ENCODE measurements at regions not wholly inside any gene's neighbourhood (a gene's known extent, or its start where the extent isn't known, plus 50 kb on each side); places are given as distances from the start of the nearest gene placed in this dataset.

GRCh38 chr5:153206361-153206760 lies 284.1 kb upstream of the GRIA1 start:
- Histone ChIP-seq H3K27me3 (ENCODE audit: control insufficient read depth in 2 of 2, insufficient read depth in 2 of 2, low read length in 2 of 2) (no peaks in the 10 kb centered on the region), H3K27ac (ENCODE audit: low read depth in 1 of 2, low read length in 2 of 2) (no peak overlapping the region), H3K9me3 (replicated peaks in 1 of 2; ENCODE audit: control insufficient read depth in 1 of 2, insufficient read depth in 1 of 2, low read length in 2 of 2) (peaks cover 0 to 5% of the 10 kb centered on the region in 2 donors), H2AFZ (ENCODE audit: insufficient read depth, low read depth, low read length, poor library complexity, severe bottlenecking) (no peak overlapping the region), H4K20me1 (ENCODE audit: insufficient read depth, low read length) (no peaks in the 10 kb centered on the region), H3K4me1 (ENCODE audit: control insufficient read depth in 1 of 2, insufficient read depth in 2 of 2, low read length in 2 of 2) (no peaks in the 10 kb centered on the region), H3K9ac (ENCODE audit: insufficient read depth, low read length, poor library complexity, severe bottlenecking) (no peak overlapping the region), H3K4me3 (replicated peaks in 1 of 3; ENCODE audit: low read depth in 2 of 3, low read length in 3 of 3) (no peak overlapping the region), H3K36me3 (replicated peaks in 1 of 2; ENCODE audit: control insufficient read depth in 1 of 2, insufficient read depth in 2 of 2, low read length in 2 of 2) (no peaks in the 10 kb centered on the region), H3K4me2 (replicated peaks; ENCODE audit: extremely low read depth, low read length, poor library complexity, severe bottlenecking) (no peak overlapping the region), H3K79me2 (ENCODE audit: insufficient read depth, low read length) (no peaks in the 10 kb centered on the region)
- WGBS (ENCODE audit: insufficient coverage): no CpG with 5 or more reads among the region's 3 CpGs
- no peak overlapping the region for H3K4me3 Mint-ChIP-seq
- H3K27ac Mint-ChIP-seq: no peak overlapping the region
- intact Hi-C loops (cut with micrococcal nuclease): no loop called here
- DNase-seq: no peak
- no peak for TF ChIP-seq CTCF (IDR thresholded peaks at IDR 0.05)
- no peaks in the 10 kb centered on the region for H3K36me3 Mint-ChIP-seq
- H3K4me1 Mint-ChIP-seq: no peaks in the 10 kb centered on the region
- no peaks in the 10 kb centered on the region for H3K27me3 Mint-ChIP-seq (ENCODE audit: low read depth in 3 of 3)
- peaks cover 0 to 6% (median 2%) of the 10 kb centered on the region in 7 donors for H3K9me3 Mint-ChIP-seq

GRCh38 chr5:153209016-153209415 lies 281.5 kb upstream of the GRIA1 start:
- no CpG with 5 or more reads among the region's 3 CpGs for WGBS (ENCODE audit: insufficient coverage)
- peaks cover 0 to 5% of the 10 kb centered on the region in 2 donors for H3K9me3 ChIP-seq (replicated peaks in 1 of 2; ENCODE audit: control insufficient read depth in 1 of 2, insufficient read depth in 1 of 2, low read length in 2 of 2)

More at GRCh38 chr5:153209016-153209415, 281.5 kb upstream of the GRIA1 start:
- Mint-ChIP-seq H3K9me3 (peaks cover 0 to 7% (median 2%) of the 10 kb centered on the region in 7 donors), H3K27ac (no peak overlapping the region), H3K4me1 (no peaks in the 10 kb centered on the region), H3K36me3 (no peaks in the 10 kb centered on the region), H3K27me3 (ENCODE audit: low read depth in 3 of 3) (no peaks in the 10 kb centered on the region), H3K4me3 (no peak overlapping the region)
- Histone ChIP-seq H3K4me1 (ENCODE audit: control insufficient read depth in 1 of 2, insufficient read depth in 2 of 2, low read length in 2 of 2) (no peaks in the 10 kb centered on the region), H3K4me2 (replicated peaks; ENCODE audit: extremely low read depth, low read length, poor library complexity, severe bottlenecking) (no peak overlapping the region), H3K27ac (ENCODE audit: low read depth in 1 of 2, low read length in 2 of 2) (no peak overlapping the region), H4K20me1 (ENCODE audit: insufficient read depth, low read length) (no peaks in the 10 kb centered on the region), H3K36me3 (replicated peaks in 1 of 2; ENCODE audit: control insufficient read depth in 1 of 2, insufficient read depth in 2 of 2, low read length in 2 of 2) (no peaks in the 10 kb centered on the region), H3K79me2 (ENCODE audit: insufficient read depth, low read length) (no peaks in the 10 kb centered on the region), H3K9ac (ENCODE audit: insufficient read depth, low read length, poor library complexity, severe bottlenecking) (no peak overlapping the region), H3K27me3 (ENCODE audit: control insufficient read depth in 2 of 2, insufficient read depth in 2 of 2, low read length in 2 of 2) (no peaks in the 10 kb centered on the region), H2AFZ (ENCODE audit: insufficient read depth, low read depth, low read length, poor library complexity, severe bottlenecking) (no peak overlapping the region), H3K4me3 (replicated peaks in 1 of 3; ENCODE audit: low read depth in 2 of 3, low read length in 3 of 3) (no peak overlapping the region)
- TF ChIP-seq CTCF (IDR thresholded peaks at IDR 0.05): no peak
- intact Hi-C loops (cut with micrococcal nuclease): no loop called here
- no peak for DNase-seq
